K562 (cell line): ENCODE measurements at regions not wholly inside any gene's neighbourhood (a gene's known extent, or its start where the extent isn't known, plus 50 kb on each side); places are given as distances from the start of the nearest gene placed in this dataset.

ENCODE experiments used
- ATAC-seq: fragments of 200-7000 bp; cut with Tn5 transposase; 3 replicates; pipeline ENCODE4 v1.9.1; 2020; ENCODE audit warnings: moderate library complexity
- BruUV-seq: library from RNA; stranded (reverse); fragments of 400-500 nt; replicated peaks from 2 replicates; lab custom pipeline; 2021; lab: Mats Ljungman, UMichigan
- CTCF ChIA-PET: fragments of 300-600 bp; formaldehyde crosslinking; extraction: SDS; loops from one replicate; lab custom pipeline; 2021; ENCODE audit warnings: low intra/inter-chr PET ratio; lab: Yijun Ruan, JAX
- POLR2A ChIA-PET: fragments of 300-600, 350-650 bp; sonication (Branson Sonifier 250); formaldehyde crosslinking; extraction: SDS; loops from one replicate; lab custom pipeline; 2021; ENCODE audit warnings: antibody characterized with exemption, inconsistent platforms; lab: Yijun Ruan, JAX
- DNase-seq, 4 experiments: peaks; one replicate each; pipeline versions ENCODE4 v3.0.0 to v3.0.0-alpha.2; 2011 to 2018; ENCODE audit warnings: low spot score in 3 of 4, mixed read lengths in 3 of 4; ENCODE audit errors: extremely low read depth in 1 of 4
- FAIRE-seq: peaks from 2 replicates; lab custom pipeline; 2011; peaks lifted over from hg19 to GRCh38; lab: Jason Lieb, UNC
- H2AFZ ChIP-seq: 2 replicates; pipeline ENCODE4 v1.6.0; 2011; ENCODE audit warnings: low read depth, low read length, control low read depth, inconsistent platforms
- H3K27ac ChIP-seq: fragments of 200-600 bp; 3 replicates; pipeline ENCODE4 v1.8.0; 2011; ENCODE audit warnings: low read depth, mild to moderate bottlenecking, control low read depth, inconsistent platforms, low read length, moderate library complexity, mixed read lengths; ENCODE audit errors: extremely low read depth
- H3K27me3 ChIP-seq, 2 experiments: fragments of 300-600 bp in 1 of 2; 2 replicates in 1 of 2; 3 replicates in 1 of 2; pipeline versions ENCODE4 v1.6.0 to v1.8.0; 2011; ENCODE audit warnings: inconsistent platforms in 2 of 2, low read length in 2 of 2, mild to moderate bottlenecking in 1 of 2, mixed read lengths in 1 of 2, moderate library complexity in 1 of 2; ENCODE audit not compliant: control insufficient read depth in 2 of 2, insufficient read depth in 2 of 2
- H3K36me3 ChIP-seq: fragments of 300-600 bp; 3 replicates; pipeline ENCODE4 v1.8.0; 2011; ENCODE audit warnings: mild to moderate bottlenecking, low read length, inconsistent platforms; ENCODE audit not compliant: control insufficient read depth, insufficient read depth
- H3K4me1 ChIP-seq, 2 experiments: fragments of 200-600 bp in 1 of 2; replicated peaks in 1 of 2; 2 replicates in 1 of 2; 3 replicates in 1 of 2; pipeline versions ENCODE4 v1.5.1 to v1.8.0; 2011; ENCODE audit warnings: inconsistent platforms in 2 of 2, low read length in 2 of 2, mild to moderate bottlenecking in 1 of 2, mixed read lengths in 1 of 2, moderate library complexity in 1 of 2; ENCODE audit not compliant: control insufficient read depth in 2 of 2, insufficient read depth in 2 of 2
- H3K4me2 ChIP-seq: 2 replicates; pipeline ENCODE4 v1.6.1; 2011; ENCODE audit warnings: low read length, control low read depth, inconsistent platforms, mixed read lengths; ENCODE audit not compliant: insufficient read depth
- H3K4me3 ChIP-seq: fragments of 200-600 bp; sonication (generic), shearing (Covaris generic); 2 replicates; pipeline ENCODE4 v1.5.1; 2016; ENCODE audit warnings: control low read depth, inconsistent platforms
- H3K79me2 ChIP-seq: fragments of 200-600 bp; 3 replicates; pipeline ENCODE4 v1.8.0; 2011; ENCODE audit warnings: low read length, inconsistent platforms; ENCODE audit not compliant: control insufficient read depth, insufficient read depth
- H3K9ac ChIP-seq, 2 experiments: 2 replicates each; pipeline versions ENCODE4 v1.6.0 to v1.6.1; 2011; ENCODE audit warnings: low read depth in 2 of 2, low read length in 2 of 2, control low read depth in 1 of 2, inconsistent platforms in 1 of 2, mild to moderate bottlenecking in 1 of 2, mixed read lengths in 1 of 2; ENCODE audit not compliant: insufficient read depth in 1 of 2
- H3K9me1 ChIP-seq: one replicate; pipeline ENCODE4 v1.6.0; 2011; ENCODE audit warnings: inconsistent platforms, mild to moderate bottlenecking, low read length, moderate library complexity; ENCODE audit not compliant: control insufficient read depth, insufficient read depth
- H3K9me3 ChIP-seq: replicated peaks from 2 replicates; pipeline ENCODE4 v1.5.1; 2011; ENCODE audit warnings: low read depth, low read length, inconsistent platforms; ENCODE audit not compliant: control insufficient read depth, insufficient read depth
- H4K20me1 ChIP-seq: replicated peaks from 2 replicates; pipeline ENCODE4 v1.6.1; 2011; ENCODE audit warnings: low read length, inconsistent platforms, mixed read lengths; ENCODE audit not compliant: control insufficient read depth, insufficient read depth
- CREM ChIP-seq: IDR thresholded peaks from 2 replicates; pipeline ENCODE4 v1.6.1; 2014; ENCODE audit warnings: antibody characterized with exemption, low read depth
- ETV6 ChIP-seq, 3 experiments: fragments of 150-350 bp in 1 of 3; sonication (generic) in 1 of 3; formaldehyde crosslinking in 1 of 3; IDR thresholded peaks; 2 replicates each; pipeline versions ENCODE4 v1.6.1 to v1.8.0; 2014 to 2022; ENCODE audit warnings: borderline replicate concordance in 2 of 3, low read depth in 2 of 3, antibody characterized with exemption in 1 of 3, low read length in 1 of 3, mild to moderate bottlenecking in 1 of 3, missing genetic modification reagents in 1 of 3
- MED1 ChIP-seq: sonication (generic); formaldehyde crosslinking; IDR thresholded peaks from 2 replicates; pipeline ENCODE4 v1.8.1; 2023; ENCODE audit warnings: missing genetic modification reagents, borderline replicate concordance
- NFXL1 ChIP-seq: fragments of 450-650 bp; formaldehyde crosslinking; IDR thresholded peaks from 2 replicates; pipeline ENCODE4 v1.4.0; 2021; ENCODE audit warnings: mild to moderate bottlenecking
- SMAD1 ChIP-seq: fragments of 150-350 bp; IDR thresholded peaks from 2 replicates; pipeline ENCODE4 v1.6.1; 2014; ENCODE audit warnings: low read length, low read depth; ENCODE audit not compliant: partially characterized antibody
- ZNF707 ChIP-seq: fragments of 250-450 bp; sonication (Bioruptor Pico); conservative IDR thresholded peaks from 2 replicates; pipeline ENCODE4 v1.8.0; 2022; ENCODE audit warnings: inconsistent platforms, mild to moderate bottlenecking, moderate library complexity
- ZZZ3 ChIP-seq: fragments of 450-650 bp; IDR thresholded peaks from 2 replicates; pipeline ENCODE4 v1.6.1; 2016; ENCODE audit warnings: antibody characterized with exemption, mild to moderate bottlenecking, moderate library complexity
- WGBS: fragments of 100-300 bp; shearing (Covaris generic); methylation state at CpG from one replicate; pipeline ENCODE4 v1.1.6; 2016; ENCODE audit warnings: low coverage, mixed read lengths; ENCODE audit not compliant: insufficient coverage; ENCODE audit errors: missing lambda C conversion rate; 5-methylcytosine and 5-hydroxymethylcytosine counted together
- in situ Hi-C: fragments of 300-500 bp; cut with MboI; formaldehyde crosslinking; loops from 4 replicates; pipeline ENCODE4 v1.15.0; 2018; ENCODE audit warnings: inconsistent platforms, mixed read lengths
- intact Hi-C: fragments of 100-400 bp; cut with micrococcal nuclease; formaldehyde crosslinking; loops from 2 replicates; pipeline ENCODE4 v1.14.2; 2022

DNA sequence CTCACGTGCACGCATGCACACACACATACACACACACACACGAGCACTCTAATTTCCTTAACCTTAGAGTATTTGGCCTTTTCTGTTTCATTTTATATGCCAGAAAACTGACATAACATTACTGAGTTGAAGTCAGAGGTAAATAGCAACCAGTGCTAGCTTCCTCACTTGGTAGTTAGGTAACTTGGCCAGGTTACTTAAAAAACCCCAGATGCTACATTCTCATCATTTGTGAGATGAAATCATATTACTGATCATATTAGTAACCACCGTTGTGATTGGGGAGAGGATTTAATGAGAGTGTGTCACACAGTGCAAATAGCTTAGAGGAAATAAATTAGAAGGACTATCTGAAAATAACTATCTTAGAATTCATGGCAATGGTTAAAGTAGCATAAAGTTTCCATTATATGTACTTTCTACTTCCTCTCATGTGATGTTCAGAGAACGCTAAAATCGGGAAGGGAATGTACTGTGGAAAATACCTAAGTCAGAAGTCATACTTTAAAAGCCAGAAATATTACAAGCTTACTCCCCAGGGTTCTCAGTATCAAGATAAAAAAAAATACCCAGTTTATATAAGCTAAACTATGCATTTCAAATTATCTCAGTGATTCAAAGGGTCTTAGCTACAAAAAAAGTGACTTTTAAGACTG is 120.5 kb downstream of the TUSC1 start:
- H3K9ac ChIP-seq, result no peak overlapping the region
- TF ChIP-seq ZNF707 (CRISPR knock-in tag), result no peak
- TF ChIP-seq ETV6 (IDR thresholded peaks at IDR 0.05; ENCODE audit: borderline replicate concordance in 1 of 2, low read depth in 2 of 2, low read length in 1 of 2), result no peak
- no peak for TF ChIP-seq ETV6 (CRISPR knock-in tag; IDR thresholded peaks at IDR 0.05; ENCODE audit: borderline replicate concordance)
- TF ChIP-seq NFXL1 (CRISPR knock-in tag), result no peak
- TF ChIP-seq SMAD1, result no peak
- TF ChIP-seq ZZZ3, result no peak
- TF ChIP-seq CREM, result no peak
- TF ChIP-seq MED1 (CRISPR knock-in tag), result no peak
- TF ChIP-seq, all 486 proteins: peak for 0
- ChIA-PET CTCF (no interaction called here), POLR2A (no interaction called here)
- Histone ChIP-seq H3K4me1 (no peaks in the 10 kb centered on the region), H3K79me2 (no peaks in the 10 kb centered on the region), H2AFZ (no peak overlapping the region), H4K20me1 (no peaks in the 10 kb centered on the region), H3K36me3 (no peaks in the 10 kb centered on the region), H3K27me3 (no peaks in the 10 kb centered on the region), H3K9me1 (no peaks in the 10 kb centered on the region), H3K9me3 (no peaks in the 10 kb centered on the region), H3K4me3 (no peak overlapping the region), H3K27ac (no peak overlapping the region), H3K4me2 (no peak overlapping the region)
- in situ Hi-C loops (no loop called here), intact Hi-C loops (no loop called here)
- FAIRE-seq, result no peak
- no CpG with 5 or more reads among the region's 6 CpGs for WGBS
- no peak for ATAC-seq
- no peak for DNase-seq
- BruUV-seq, result no TSS peak
